Adipocyte (in vitro differentiated cells): ENCODE measurements at regions not wholly inside any gene's neighbourhood (a gene's known extent, or its start where the extent isn't known, plus 50 kb on each side); places are given as distances from the start of the nearest gene placed in this dataset.
"Not testable (repeated sequence)": the region's sequence is repeated elsewhere in the genome, so short reads cannot be mapped to it uniquely, and the experiment has no call there.

Source experiments
- DNase-seq: peaks from one replicate; pipeline ENCODE4 v3.0.0-alpha.2; 2015; ENCODE audit warnings: low read depth
- H3K27me3 ChIP-seq: replicated peaks from 2 replicates; pipeline ENCODE4 v1.7.0; 2013; ENCODE audit warnings: mild to moderate bottlenecking, low read length, moderate library complexity; ENCODE audit not compliant: control insufficient read depth, insufficient read depth
- H3K36me3 ChIP-seq: 2 replicates; pipeline ENCODE4 v1.7.0; 2013; ENCODE audit warnings: low read length, mild to moderate bottlenecking, moderate library complexity; ENCODE audit not compliant: control insufficient read depth, insufficient read depth, severe bottlenecking
- H3K4me1 ChIP-seq: 2 replicates; pipeline ENCODE4 v1.7.0; 2013; ENCODE audit warnings: mild to moderate bottlenecking, low read length, moderate library complexity; ENCODE audit not compliant: control insufficient read depth, insufficient read depth
- H3K4me3 ChIP-seq: 2 replicates; pipeline ENCODE4 v1.7.0; 2013; ENCODE audit warnings: mild to moderate bottlenecking, low read length, moderate library complexity
- H3K9ac ChIP-seq: 2 replicates; pipeline ENCODE4 v1.7.0; 2013; ENCODE audit warnings: mild to moderate bottlenecking, low read length, moderate library complexity
- H3K9me3 ChIP-seq: 2 replicates; pipeline ENCODE4 v1.7.0; 2013; ENCODE audit warnings: mild to moderate bottlenecking, low read length, moderate library complexity; ENCODE audit not compliant: control insufficient read depth

- not testable (repeated sequence) for H3K36me3 ChIP-seq, H3K27me3 ChIP-seq, DNase-seq, H3K9me3 ChIP-seq, H3K4me1 ChIP-seq, H3K9ac ChIP-seq, H3K4me3 ChIP-seq
Observed at GRCh38 chr16:15307184-15307583, 70.9 kb downstream of the NPIPA5 start.

- not testable (repeated sequence) for DNase-seq, H3K9ac ChIP-seq, H3K36me3 ChIP-seq, H3K9me3 ChIP-seq, H3K4me1 ChIP-seq, H3K27me3 ChIP-seq, H3K4me3 ChIP-seq
Observed at GRCh38 chr16:15305889-15306288, 72.2 kb downstream of the NPIPA5 start.

- H3K27me3 ChIP-seq, H3K9ac ChIP-seq, DNase-seq, H3K9me3 ChIP-seq, H3K36me3 ChIP-seq, H3K4me1 ChIP-seq, H3K4me3 ChIP-seq: not testable (repeated sequence)
Observed at GRCh38 chr16:15303667-15304324, 74.3 kb downstream of the NPIPA5 start.

- not testable (repeated sequence) for H3K9me3 ChIP-seq, H3K4me1 ChIP-seq, H3K36me3 ChIP-seq, H3K4me3 ChIP-seq, DNase-seq, H3K27me3 ChIP-seq, H3K9ac ChIP-seq
Observed at GRCh38 chr16:15297104-15297503, 81.0 kb downstream of the NPIPA5 start.

GRCh38 chr16:15274796-15275195 is 103.3 kb downstream of the NPIPA5 start:
- not testable (repeated sequence) for H3K9ac ChIP-seq, H3K4me3 ChIP-seq, H3K9me3 ChIP-seq, H3K27me3 ChIP-seq, H3K4me1 ChIP-seq, DNase-seq, H3K36me3 ChIP-seq

- DNase-seq, H3K36me3 ChIP-seq, H3K4me1 ChIP-seq, H3K9ac ChIP-seq, H3K9me3 ChIP-seq, H3K27me3 ChIP-seq, H3K4me3 ChIP-seq: not testable (repeated sequence)
Observed at GRCh38 chr16:15273964-15274363, 104.1 kb downstream of the NPIPA5 start.

GRCh38 chr16:15266941-15267340 is 111.2 kb downstream of the NPIPA5 start:
- H3K36me3 ChIP-seq, DNase-seq, H3K9ac ChIP-seq, H3K4me3 ChIP-seq, H3K27me3 ChIP-seq, H3K4me1 ChIP-seq, H3K9me3 ChIP-seq: not testable (repeated sequence)

- not testable (repeated sequence) for H3K36me3 ChIP-seq, H3K27me3 ChIP-seq, H3K9ac ChIP-seq, H3K4me1 ChIP-seq, H3K9me3 ChIP-seq, DNase-seq, H3K4me3 ChIP-seq
Observed at GRCh38 chr16:15262212-15262611, 115.9 kb downstream of the NPIPA5 start.

GRCh38 chr16:15247971-15248370 is 130.1 kb downstream of the NPIPA5 start:
- H3K27me3 ChIP-seq = not testable (repeated sequence)

GRCh38 chr16:15236674-15237323 is 141.3 kb downstream of the NPIPA5 start:
- not testable (repeated sequence) for H3K9me3 ChIP-seq, H3K27me3 ChIP-seq, H3K36me3 ChIP-seq, H3K4me1 ChIP-seq, H3K9ac ChIP-seq, H3K4me3 ChIP-seq, DNase-seq

More at GRCh38 chr16:15247971-15248370, 130.1 kb downstream of the NPIPA5 start:
- not testable (repeated sequence) for H3K4me1 ChIP-seq, DNase-seq, H3K9me3 ChIP-seq, H3K36me3 ChIP-seq, H3K4me3 ChIP-seq, H3K9ac ChIP-seq

- H3K27me3 ChIP-seq, H3K9me3 ChIP-seq, H3K4me1 ChIP-seq, DNase-seq, H3K4me3 ChIP-seq, H3K36me3 ChIP-seq, H3K9ac ChIP-seq: not testable (repeated sequence)
Observed at GRCh38 chr16:15235140-15235539, 141.1 kb upstream of the RRN3 start.

- not testable (repeated sequence) for H3K4me1 ChIP-seq, DNase-seq, H3K9me3 ChIP-seq, H3K27me3 ChIP-seq, H3K36me3 ChIP-seq, H3K4me3 ChIP-seq, H3K9ac ChIP-seq
Observed at GRCh38 chr16:15234702-15235101, 140.6 kb upstream of the RRN3 start.
